ENCODE measurements at regions not wholly inside any gene's neighbourhood (a gene's known extent, or its start where the extent isn't known, plus 50 kb on each side); places are given as distances from the start of the nearest gene placed in this dataset.

DNA sequence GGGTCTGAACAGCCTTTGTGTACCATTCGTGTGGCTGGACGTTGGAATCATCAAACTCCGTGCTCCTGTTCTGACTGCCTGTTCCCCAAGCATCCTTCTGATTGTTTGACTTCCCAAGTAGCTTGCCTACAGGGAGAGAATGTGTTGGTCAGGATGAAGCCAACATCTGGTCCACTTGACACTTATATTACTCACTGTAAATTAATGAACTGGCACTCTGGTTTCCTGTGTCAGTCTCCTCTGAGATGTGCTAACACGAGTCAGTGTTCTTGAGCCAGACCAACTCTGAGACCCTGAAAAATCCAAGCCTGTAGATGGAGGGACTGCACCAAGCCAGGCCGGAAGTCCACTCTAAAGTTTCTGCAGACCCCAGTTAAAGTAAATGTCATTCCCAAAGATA is 440.9 kb downstream of the ZNF516 start:
- TF ChIP-seq, protein P1, sequence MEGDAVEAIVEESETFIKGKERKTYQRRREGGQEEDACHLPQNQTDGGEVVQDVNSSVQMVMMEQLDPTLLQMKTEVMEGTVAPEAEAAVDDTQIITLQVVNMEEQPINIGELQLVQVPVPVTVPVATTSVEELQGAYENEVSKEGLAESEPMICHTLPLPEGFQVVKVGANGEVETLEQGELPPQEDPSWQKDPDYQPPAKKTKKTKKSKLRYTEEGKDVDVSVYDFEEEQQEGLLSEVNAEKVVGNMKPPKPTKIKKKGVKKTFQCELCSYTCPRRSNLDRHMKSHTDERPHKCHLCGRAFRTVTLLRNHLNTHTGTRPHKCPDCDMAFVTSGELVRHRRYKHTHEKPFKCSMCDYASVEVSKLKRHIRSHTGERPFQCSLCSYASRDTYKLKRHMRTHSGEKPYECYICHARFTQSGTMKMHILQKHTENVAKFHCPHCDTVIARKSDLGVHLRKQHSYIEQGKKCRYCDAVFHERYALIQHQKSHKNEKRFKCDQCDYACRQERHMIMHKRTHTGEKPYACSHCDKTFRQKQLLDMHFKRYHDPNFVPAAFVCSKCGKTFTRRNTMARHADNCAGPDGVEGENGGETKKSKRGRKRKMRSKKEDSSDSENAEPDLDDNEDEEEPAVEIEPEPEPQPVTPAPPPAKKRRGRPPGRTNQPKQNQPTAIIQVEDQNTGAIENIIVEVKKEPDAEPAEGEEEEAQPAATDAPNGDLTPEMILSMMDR (IDR thresholded peaks at IDR 0.05): no peak
- no peak for TF ChIP-seq POLR2A (IDR thresholded peaks at IDR 0.05)
